ENCODE measurements at regions not wholly inside any gene's neighbourhood (a gene's known extent, or its start where the extent isn't known, plus 50 kb on each side); places are given as distances from the start of the nearest gene placed in this dataset.

GRCh38 chr12:58087423-58088127 is 146.2 kb downstream of the ATP23 start:
- POLR2A ChIA-PET: no interaction called here
- DNase-seq (ENCODE audit: low read depth, low spot score): no peak

GRCh38 chr12:58089588-58089987 is 148.2 kb downstream of the ATP23 start:
- TF ChIP-seq CTCF (IDR thresholded peaks at IDR 0.05; ENCODE audit: low read depth, low read length): no peak
- no peak for DNase-seq (ENCODE audit: low read depth, low spot score)
- Histone ChIP-seq H3K27ac (ENCODE audit: low read depth, low read length) (no peak overlapping the region), H3K9me3 (ENCODE audit: control insufficient read depth, insufficient read depth, low read length) (no peaks in the 10 kb centered on the region; the same call in 1 of the 2 replicates), H3K27me3 (ENCODE audit: control insufficient read depth, insufficient read depth, low read length) (no peaks in the 10 kb centered on the region), H3K4me3 (ENCODE audit: low read depth, low read length) (no peak overlapping the region)
- ChIA-PET CTCF (no interaction called here), POLR2A (no interaction called here)

More at GRCh38 chr12:58087423-58088127, 146.2 kb downstream of the ATP23 start:
- H3K9me3 ChIP-seq (ENCODE audit: control insufficient read depth, insufficient read depth, low read length): no peaks in the 10 kb centered on the region; the same call in 1 of the 2 replicates
- no peak overlapping the region for H3K4me3 ChIP-seq (ENCODE audit: low read depth, low read length)
- H3K27ac ChIP-seq (ENCODE audit: low read depth, low read length): no peak overlapping the region
- CTCF ChIA-PET: no interaction called here
- H3K27me3 ChIP-seq (ENCODE audit: control insufficient read depth, insufficient read depth, low read length): no peaks in the 10 kb centered on the region
- TF ChIP-seq CTCF (IDR thresholded peaks at IDR 0.05; ENCODE audit: low read depth, low read length): no peak

GRCh38 chr12:58090685-58091084 is 149.3 kb downstream of the ATP23 start:
- POLR2A ChIA-PET: no interaction called here
- DNase-seq (ENCODE audit: low read depth, low spot score): no peak

DNA sequence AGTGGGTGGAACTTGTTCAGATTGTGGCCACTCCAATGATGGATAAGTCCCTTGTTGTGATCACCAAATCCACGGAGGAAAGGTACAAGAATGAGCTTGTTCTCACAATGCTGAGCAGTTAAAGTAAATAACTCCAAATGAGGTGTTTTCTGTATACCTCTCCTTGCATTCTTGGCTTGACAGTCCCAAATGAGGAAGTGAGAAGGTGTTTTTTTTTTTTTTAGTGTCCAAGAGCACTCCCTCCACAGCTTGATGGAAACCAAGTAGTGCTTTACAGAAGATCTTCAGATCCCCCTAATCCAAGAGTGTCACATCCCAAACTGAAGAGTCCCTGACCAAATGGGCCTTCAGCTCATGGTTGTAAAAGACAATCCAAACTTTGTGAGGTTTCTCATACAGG is 153.6 kb downstream of the ATP23 start:
- H3K4me3 ChIP-seq (ENCODE audit: low read depth, low read length): no peak overlapping the region
- ChIA-PET POLR2A (no interaction called here), CTCF (no interaction called here)
- H3K27me3 ChIP-seq (ENCODE audit: control insufficient read depth, insufficient read depth, low read length): no peaks in the 10 kb centered on the region
- TF ChIP-seq CTCF (IDR thresholded peaks at IDR 0.05; ENCODE audit: low read depth, low read length): no peak
- no peaks in the 10 kb centered on the region; the same call in 1 of the 2 replicates for H3K9me3 ChIP-seq (ENCODE audit: control insufficient read depth, insufficient read depth, low read length)
- no peak overlapping the region for H3K27ac ChIP-seq (ENCODE audit: low read depth, low read length)
- no peak for DNase-seq (ENCODE audit: low read depth, low spot score)

More at GRCh38 chr12:58090685-58091084, 149.3 kb downstream of the ATP23 start:
- H3K4me3 ChIP-seq (ENCODE audit: low read depth, low read length): no peak overlapping the region
- TF ChIP-seq CTCF (IDR thresholded peaks at IDR 0.05; ENCODE audit: low read depth, low read length): no peak
- no peak overlapping the region for H3K27ac ChIP-seq (ENCODE audit: low read depth, low read length)
- CTCF ChIA-PET: interaction anchor here (0.5 kb wide), 1 partner anchor 995 kb away, joined by 3 read pairs; no protein-coding TSS in a partner anchor
- no peaks in the 10 kb centered on the region for H3K27me3 ChIP-seq (ENCODE audit: control insufficient read depth, insufficient read depth, low read length)
- H3K9me3 ChIP-seq (ENCODE audit: control insufficient read depth, insufficient read depth, low read length): no peaks in the 10 kb centered on the region; the same call in 1 of the 2 replicates

DNA sequence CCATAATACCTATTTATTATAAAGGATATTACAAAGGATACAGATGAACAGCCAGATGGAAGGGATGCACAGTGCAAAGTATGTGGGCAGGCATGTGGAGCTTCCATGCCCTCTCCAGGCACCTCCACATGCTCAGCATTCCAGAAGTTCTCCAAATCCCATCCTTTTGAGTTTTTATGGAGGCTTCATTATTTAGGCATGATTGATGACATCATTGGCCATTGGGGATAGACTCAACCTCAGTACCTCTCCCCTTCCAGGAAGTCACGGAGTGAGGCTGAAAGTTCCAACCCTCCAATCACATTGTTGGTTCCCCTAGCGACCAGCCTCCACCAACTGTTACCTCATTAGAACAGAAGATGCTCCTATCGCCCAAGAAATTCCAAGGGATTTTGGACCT is 156.4 kb downstream of the ATP23 start:
- Histone ChIP-seq H3K4me3 (ENCODE audit: low read depth, low read length) (no peak overlapping the region), H3K27ac (ENCODE audit: low read depth, low read length) (no peak overlapping the region), H3K9me3 (ENCODE audit: control insufficient read depth, insufficient read depth, low read length) (no peaks in the 10 kb centered on the region; the same call in 1 of the 2 replicates), H3K27me3 (ENCODE audit: control insufficient read depth, insufficient read depth, low read length) (no peaks in the 10 kb centered on the region)
- ChIA-PET POLR2A (no interaction called here), CTCF (no interaction called here)
- DNase-seq (ENCODE audit: low read depth, low spot score): no peak
- TF ChIP-seq CTCF (IDR thresholded peaks at IDR 0.05; ENCODE audit: low read depth, low read length): no peak
